Neural progenitor cell (in vitro differentiated cells): ENCODE measurements at regions not wholly inside any gene's neighbourhood (a gene's known extent, or its start where the extent isn't known, plus 50 kb on each side); places are given as distances from the start of the nearest gene placed in this dataset.

Source experiments
- DNase-seq: peaks from one replicate; pipeline ENCODE4 v3.0.0-alpha.2; 2016; ENCODE audit warnings: low spot score
- H2AFZ ChIP-seq: fragments of 200-600 bp; sonication (generic); replicated peaks from 2 replicates; pipeline ENCODE4 v1.6.1; 2016; ENCODE audit warnings: antibody characterized with exemption
- H3F3A ChIP-seq: fragments of 200-600 bp; sonication (generic); 2 replicates; pipeline ENCODE4 v1.6.1; 2016; ENCODE audit warnings: antibody characterized with exemption, low read depth
- H3K27ac ChIP-seq: fragments of 200-600 bp; sonication (generic); 2 replicates; pipeline ENCODE4 v1.5.1; 2016; ENCODE audit warnings: mild to moderate bottlenecking
- H3K27me3 ChIP-seq: fragments of 200-600 bp; sonication (generic); 2 replicates; pipeline ENCODE4 v1.6.1; 2016; ENCODE audit warnings: mild to moderate bottlenecking, moderate library complexity
- H3K36me3 ChIP-seq: fragments of 200-600 bp; sonication (generic); 2 replicates; pipeline ENCODE4 v1.5.1; 2016
- H3K4me1 ChIP-seq: fragments of 200-600 bp; sonication (generic); 2 replicates; pipeline ENCODE4 v1.6.1; 2016; ENCODE audit warnings: mixed run types
- H3K4me2 ChIP-seq: fragments of 200-600 bp; sonication (generic); 2 replicates; pipeline ENCODE4 v1.6.1; 2016
- H3K4me3 ChIP-seq: fragments of 200-600 bp; sonication (generic); 2 replicates; pipeline ENCODE4 v1.5.1; 2016
- H3K79me2 ChIP-seq: fragments of 200-600 bp; sonication (generic); 2 replicates; pipeline ENCODE4 v1.6.1; 2016; ENCODE audit warnings: low read depth
- H3K9ac ChIP-seq: fragments of 200-600 bp; sonication (generic); 2 replicates; pipeline ENCODE4 v1.6.1; 2016
- H3K9me3 ChIP-seq: fragments of 200-600 bp; sonication (generic); 2 replicates; pipeline ENCODE4 v1.5.1; 2016; ENCODE audit warnings: low read depth
- H4K20me1 ChIP-seq: fragments of 200-600 bp; sonication (generic); 2 replicates; pipeline ENCODE4 v1.6.1; 2016; ENCODE audit warnings: low read depth
- H3K27ac Mint-ChIP-seq: 3 replicates; pipeline ENCODE4 v1.8.0; 2021; ENCODE audit warnings: mixed read lengths
- H3K27me3 Mint-ChIP-seq: 2 replicates; pipeline ENCODE4 v1.8.0; 2022; ENCODE audit warnings: low read depth, mild to moderate bottlenecking, inconsistent platforms, moderate library complexity, mixed read lengths; ENCODE audit not compliant: insufficient read depth
- H3K36me3 Mint-ChIP-seq: 3 replicates; pipeline ENCODE4 v1.8.0; 2021; ENCODE audit warnings: mixed read lengths
- H3K4me1 Mint-ChIP-seq: 3 replicates; pipeline ENCODE4 v1.8.0; 2021; ENCODE audit warnings: mixed read lengths
- H3K4me3 Mint-ChIP-seq: 3 replicates; pipeline ENCODE4 v1.8.0; 2021; ENCODE audit warnings: mild to moderate bottlenecking, moderate library complexity, mixed read lengths
- H3K9me3 Mint-ChIP-seq: 3 replicates; pipeline ENCODE4 v1.8.0; 2020; ENCODE audit warnings: mixed read lengths
- EZH2 ChIP-seq: fragments of 200-600 bp; sonication (generic); IDR thresholded peaks from 2 replicates; pipeline ENCODE4 v1.6.1; 2017; ENCODE audit warnings: antibody characterized with exemption, mild to moderate bottlenecking, moderate library complexity
- EZH2phosphoT487 ChIP-seq: fragments of 200-600 bp; sonication (generic); IDR thresholded peaks from 2 replicates; pipeline ENCODE4 v1.6.1; 2017; ENCODE audit warnings: antibody characterized with exemption
- TF ChIP-seq, protein P1 (sequence below): fragments of 200-600 bp; sonication (generic); IDR thresholded peaks from 2 replicates; pipeline ENCODE4 v1.5.1; 2017; ENCODE audit warnings: antibody characterized with exemption, mild to moderate bottlenecking

DNA sequence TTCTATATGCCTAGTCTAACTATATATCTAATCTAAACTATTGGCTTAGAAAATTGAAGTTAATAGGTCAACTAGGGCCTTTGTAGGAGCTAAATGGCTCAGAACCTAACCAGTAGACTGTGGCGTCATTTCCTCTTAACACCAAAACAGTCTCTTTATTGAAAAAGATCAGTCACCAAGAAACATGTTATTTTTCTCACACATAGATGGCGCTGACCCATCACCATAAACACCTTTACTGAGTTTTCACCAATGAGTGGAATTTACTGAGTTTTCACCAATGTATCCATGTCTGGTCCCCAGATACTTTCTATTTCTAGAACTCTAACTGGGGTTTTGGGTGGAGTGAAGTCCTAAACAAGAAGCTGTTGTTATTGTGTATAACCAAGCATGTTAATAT, 636.0 kb downstream of the BCKDHB start:
- H3K36me3 ChIP-seq, result no peaks in the 10 kb centered on the region
- H3K4me1 Mint-ChIP-seq, result no peaks in the 10 kb centered on the region
- H4K20me1 ChIP-seq, result no peaks in the 10 kb centered on the region
- no peak overlapping the region for H3K4me2 ChIP-seq
- no peak overlapping the region for H3K9ac ChIP-seq
- H3K79me2 ChIP-seq, result no peaks in the 10 kb centered on the region
- no peak overlapping the region for H3K4me3 Mint-ChIP-seq
- peak; percentile 38 for DNase-seq
- H3K4me1 ChIP-seq, result no peaks in the 10 kb centered on the region
- TF ChIP-seq EZH2, result no peak
- TF ChIP-seq, protein P1, sequence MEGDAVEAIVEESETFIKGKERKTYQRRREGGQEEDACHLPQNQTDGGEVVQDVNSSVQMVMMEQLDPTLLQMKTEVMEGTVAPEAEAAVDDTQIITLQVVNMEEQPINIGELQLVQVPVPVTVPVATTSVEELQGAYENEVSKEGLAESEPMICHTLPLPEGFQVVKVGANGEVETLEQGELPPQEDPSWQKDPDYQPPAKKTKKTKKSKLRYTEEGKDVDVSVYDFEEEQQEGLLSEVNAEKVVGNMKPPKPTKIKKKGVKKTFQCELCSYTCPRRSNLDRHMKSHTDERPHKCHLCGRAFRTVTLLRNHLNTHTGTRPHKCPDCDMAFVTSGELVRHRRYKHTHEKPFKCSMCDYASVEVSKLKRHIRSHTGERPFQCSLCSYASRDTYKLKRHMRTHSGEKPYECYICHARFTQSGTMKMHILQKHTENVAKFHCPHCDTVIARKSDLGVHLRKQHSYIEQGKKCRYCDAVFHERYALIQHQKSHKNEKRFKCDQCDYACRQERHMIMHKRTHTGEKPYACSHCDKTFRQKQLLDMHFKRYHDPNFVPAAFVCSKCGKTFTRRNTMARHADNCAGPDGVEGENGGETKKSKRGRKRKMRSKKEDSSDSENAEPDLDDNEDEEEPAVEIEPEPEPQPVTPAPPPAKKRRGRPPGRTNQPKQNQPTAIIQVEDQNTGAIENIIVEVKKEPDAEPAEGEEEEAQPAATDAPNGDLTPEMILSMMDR, result peak; percentile 58
- H3K9me3 ChIP-seq, result no peaks in the 10 kb centered on the region
- no peaks in the 10 kb centered on the region for H3K36me3 Mint-ChIP-seq
- no peak overlapping the region for H3K4me3 ChIP-seq
- H3K27me3 ChIP-seq, result no peaks in the 10 kb centered on the region
- no peak overlapping the region for H3K27ac Mint-ChIP-seq
- no peaks in the 10 kb centered on the region for H3F3A ChIP-seq
- peaks cover 2% of the 10 kb centered on the region for H3K9me3 Mint-ChIP-seq
- H3K27me3 Mint-ChIP-seq, result no peaks in the 10 kb centered on the region
- no peak overlapping the region for H2AFZ ChIP-seq
- H3K27ac ChIP-seq, result no peak overlapping the region

GRCh38 chr6:80733641-80734040, 627.2 kb downstream of the BCKDHB start:
- Histone ChIP-seq H3K4me1 (no peaks in the 10 kb centered on the region), H3F3A (no peaks in the 10 kb centered on the region), H3K4me3 (no peak overlapping the region), H3K79me2 (no peaks in the 10 kb centered on the region), H3K9ac (no peak overlapping the region), H3K27me3 (no peaks in the 10 kb centered on the region), H3K9me3 (no peaks in the 10 kb centered on the region), H4K20me1 (no peaks in the 10 kb centered on the region), H3K36me3 (no peaks in the 10 kb centered on the region), H3K4me2 (no peak overlapping the region), H3K27ac (no peak overlapping the region), H2AFZ (no peak overlapping the region)
- H3K9me3 Mint-ChIP-seq, result no peaks in the 10 kb centered on the region
- DNase-seq, result no peak
- no peaks in the 10 kb centered on the region for H3K27me3 Mint-ChIP-seq
- peaks cover 16% of the 10 kb centered on the region for H3K4me1 Mint-ChIP-seq
- TF ChIP-seq EZH2phosphoT487 (no peak), EZH2 (no peak)
- TF ChIP-seq, protein P1, result no peak
- no peak overlapping the region for H3K27ac Mint-ChIP-seq
- no peak overlapping the region for H3K4me3 Mint-ChIP-seq
- no peaks in the 10 kb centered on the region for H3K36me3 Mint-ChIP-seq

GRCh38 chr6:80728830-80729229, 622.4 kb downstream of the BCKDHB start:
- Histone ChIP-seq H3F3A (no peaks in the 10 kb centered on the region), H3K4me2 (no peak overlapping the region), H3K9ac (no peak overlapping the region), H3K9me3 (no peaks in the 10 kb centered on the region), H3K36me3 (no peaks in the 10 kb centered on the region), H3K4me1 (no peaks in the 10 kb centered on the region), H2AFZ (no peak overlapping the region), H3K27me3 (no peaks in the 10 kb centered on the region), H3K27ac (no peak overlapping the region), H3K4me3 (no peak overlapping the region), H3K79me2 (no peaks in the 10 kb centered on the region), H4K20me1 (no peaks in the 10 kb centered on the region)
- Mint-ChIP-seq H3K27ac (no peak overlapping the region), H3K36me3 (no peaks in the 10 kb centered on the region), H3K4me1 (peaks cover 12% of the 10 kb centered on the region), H3K4me3 (no peak overlapping the region), H3K27me3 (no peaks in the 10 kb centered on the region), H3K9me3 (no peaks in the 10 kb centered on the region)
- no peak for DNase-seq
- TF ChIP-seq EZH2phosphoT487 (no peak), EZH2 (no peak)
- TF ChIP-seq, protein P1, result no peak
